SW 1271 (cell line): ENCODE measurements at regions not wholly inside any gene's neighbourhood (a gene's known extent, or its start where the extent isn't known, plus 50 kb on each side); places are given as distances from the start of the nearest gene placed in this dataset.
"Not testable (repeated sequence)": the region's sequence is repeated elsewhere in the genome, so short reads cannot be mapped to it uniquely, and the experiment has no call there.

Experiments
- DNase-seq, 2 experiments: peaks; one replicate each; lab custom pipeline; 2025; lab: John Stamatoyannopoulos, UW

- no peak for DNase-seq
Measured at GRCh38 chr20:7171911-7172310, 404.4 kb downstream of the BMP2 start.

- no peak for DNase-seq
Measured at GRCh38 chr20:7174554-7174953, 407.1 kb downstream of the BMP2 start.

DNA sequence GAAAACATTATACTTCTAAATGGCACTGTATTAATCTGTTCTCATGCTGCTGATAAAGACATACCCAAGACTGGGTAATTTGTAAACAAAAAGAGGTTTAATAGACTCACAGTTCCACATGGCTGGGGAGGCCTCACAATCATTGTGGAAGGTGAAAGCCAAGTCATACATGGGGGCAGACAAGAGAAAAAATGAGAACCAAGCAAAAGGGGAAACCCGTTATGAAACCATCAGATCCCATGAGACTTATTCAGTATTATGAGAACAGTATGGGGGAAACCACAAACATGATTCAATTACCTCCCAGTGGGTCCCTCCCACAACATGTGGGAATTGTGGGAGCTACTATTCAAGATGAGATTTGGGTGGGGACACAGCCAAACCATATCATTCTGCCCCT, 408.3 kb downstream of the BMP2 start:
- not testable (repeated sequence) for DNase-seq

DNA sequence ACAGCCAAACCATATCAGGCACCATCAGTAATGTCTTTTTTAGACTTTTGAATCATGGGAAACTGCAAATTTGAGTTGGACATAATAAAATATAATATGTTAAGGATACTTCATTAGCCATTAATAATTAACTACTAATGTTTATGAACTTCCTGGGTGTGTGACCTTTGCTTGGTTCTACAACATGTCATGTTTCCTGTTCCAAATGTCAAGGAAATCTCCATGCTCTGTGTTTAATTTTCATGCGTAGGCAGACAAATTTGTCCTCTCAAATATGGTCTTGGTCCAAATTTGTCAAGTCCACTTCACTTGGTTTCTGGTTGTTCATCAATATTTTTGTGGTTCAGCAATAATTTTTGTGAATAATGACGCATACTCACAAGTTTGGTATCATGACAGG, 410.5 kb downstream of the BMP2 start:
- DNase-seq: no peak

DNA sequence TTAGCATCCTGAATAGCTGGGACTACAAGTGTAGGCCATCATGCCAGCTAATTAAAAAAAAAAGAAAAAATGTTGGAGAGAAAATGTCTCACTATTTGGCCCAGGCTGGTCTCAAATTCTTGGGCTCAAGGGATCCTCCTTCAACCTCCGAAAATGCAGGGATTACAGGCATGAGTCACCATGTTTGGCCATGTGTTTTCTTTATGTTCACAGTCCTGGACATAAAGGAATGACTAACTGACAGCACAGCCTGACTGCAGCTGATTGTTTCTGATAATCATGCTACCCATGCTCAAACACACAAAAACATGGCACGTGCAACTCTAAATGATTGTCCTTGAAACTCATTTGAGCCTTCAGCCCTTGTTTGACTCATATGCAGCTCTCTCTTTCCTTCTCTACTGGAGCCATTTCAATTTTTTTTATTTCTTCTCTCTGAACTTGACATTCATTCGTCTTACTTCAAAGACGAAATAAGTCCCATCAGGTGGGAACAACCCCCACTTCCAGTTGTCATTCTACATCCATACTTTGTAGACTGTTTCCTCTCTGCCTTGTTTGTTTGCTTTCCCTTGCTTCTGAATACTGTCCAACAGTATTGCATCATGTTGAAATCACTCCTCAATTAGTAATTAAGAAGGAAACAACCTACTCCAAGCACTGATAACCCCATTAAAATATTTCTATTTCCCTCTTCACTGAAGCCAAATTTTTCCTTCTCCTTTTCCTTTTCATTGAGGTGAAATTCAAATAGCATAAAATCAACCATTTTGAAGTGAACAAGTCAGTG, 413.0 kb downstream of the BMP2 start:
- DNase-seq: no peak

DNA sequence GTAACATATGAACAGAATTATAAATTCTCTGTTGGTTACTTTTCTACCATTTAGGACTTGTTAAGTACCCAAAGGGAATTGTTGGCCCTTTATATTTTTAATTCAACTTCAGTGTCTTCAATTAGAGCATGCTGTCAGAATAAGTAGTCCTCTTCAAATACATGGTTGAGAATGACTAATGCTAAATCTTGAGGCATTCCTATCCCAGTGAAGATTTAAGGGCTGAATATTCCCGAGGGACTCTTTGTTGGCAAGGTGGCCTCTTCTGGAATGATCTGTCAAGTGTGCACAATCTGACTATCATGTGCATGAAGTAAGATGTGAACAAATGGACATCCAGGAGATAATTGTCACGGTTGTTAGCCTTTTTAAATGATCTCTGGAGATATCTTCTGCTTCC, 421.7 kb downstream of the BMP2 start:
- no peak for DNase-seq

- no peak for DNase-seq
Measured at GRCh38 chr20:7193681-7194080, 426.2 kb downstream of the BMP2 start.

GRCh38 chr20:7195704-7196103, 428.2 kb downstream of the BMP2 start:
- no peak for DNase-seq

GRCh38 chr20:7196481-7196880, 429.0 kb downstream of the BMP2 start:
- no peak for DNase-seq

GRCh38 chr20:7199861-7200260, 432.4 kb downstream of the BMP2 start:
- no peak for DNase-seq

DNA sequence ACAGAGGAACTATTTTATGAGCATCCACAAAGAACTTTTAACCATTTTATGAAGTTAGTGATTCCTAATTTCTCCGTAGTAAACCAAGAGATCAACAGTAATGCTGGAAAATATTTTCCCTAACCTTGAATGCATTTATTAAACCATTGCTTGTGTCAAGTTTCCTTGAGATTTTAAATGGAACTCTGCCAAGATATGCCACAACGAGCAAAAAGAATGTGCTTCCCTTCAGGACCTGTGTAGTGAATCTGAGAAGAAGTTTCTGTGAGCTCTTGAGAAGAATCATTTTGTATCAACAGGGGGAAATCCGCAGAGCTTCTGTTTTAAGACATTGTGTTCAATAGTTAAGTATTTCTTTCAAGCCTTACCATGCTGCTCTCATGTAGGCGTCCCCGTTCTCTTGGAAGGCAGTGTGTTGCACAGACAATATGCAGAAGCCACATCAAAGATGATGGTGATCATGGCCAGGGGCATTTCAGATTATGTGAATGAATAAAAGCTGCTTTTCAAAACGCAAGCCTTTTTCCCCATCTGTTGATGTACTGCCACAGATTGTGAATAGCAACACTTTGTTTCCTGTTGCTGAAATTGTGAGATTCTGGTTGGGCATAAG, 439.8 kb downstream of the BMP2 start:
- no peak for DNase-seq

DNA sequence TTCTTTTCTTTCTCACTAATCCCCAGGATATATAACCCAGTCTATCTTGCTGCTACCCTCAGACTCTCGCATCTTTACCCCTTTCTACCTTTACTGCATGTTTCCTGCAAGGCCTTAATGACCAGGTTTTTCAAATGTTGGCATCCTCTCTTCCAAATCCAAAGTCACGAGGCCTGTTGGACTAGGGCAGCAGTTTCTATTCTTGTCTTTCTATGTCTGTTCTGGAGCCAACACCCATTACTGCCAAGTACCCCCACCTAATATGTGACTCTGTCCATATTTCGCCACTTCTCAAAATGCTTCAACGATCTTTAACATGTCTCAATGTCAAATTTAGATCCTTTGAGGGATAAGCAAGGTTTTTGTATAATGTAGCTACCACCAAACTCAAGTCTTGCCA, 443.4 kb downstream of the BMP2 start:
- no peak for DNase-seq

- DNase-seq: no peak
Measured at GRCh38 chr20:7214081-7214740, 446.7 kb downstream of the BMP2 start.

DNA sequence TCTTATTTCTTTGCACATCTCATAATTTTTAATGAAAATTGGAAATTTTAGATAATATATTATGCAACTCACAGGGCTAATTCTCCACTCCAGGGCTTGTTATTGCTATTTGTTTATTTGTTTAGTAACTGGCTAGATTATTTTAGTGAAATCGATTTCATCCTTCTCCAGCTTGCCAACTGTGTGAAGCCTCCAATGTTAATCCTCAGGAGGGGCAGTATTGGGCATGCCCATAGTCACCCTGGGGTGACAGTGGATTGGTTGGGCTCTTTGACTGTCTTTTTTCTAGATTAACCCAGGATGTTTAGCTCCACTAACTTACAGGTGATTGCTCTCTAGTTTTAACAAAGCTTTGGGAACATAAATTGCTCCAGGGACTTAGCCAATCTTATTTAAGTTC, 450.1 kb downstream of the BMP2 start:
- no peak for DNase-seq

DNA sequence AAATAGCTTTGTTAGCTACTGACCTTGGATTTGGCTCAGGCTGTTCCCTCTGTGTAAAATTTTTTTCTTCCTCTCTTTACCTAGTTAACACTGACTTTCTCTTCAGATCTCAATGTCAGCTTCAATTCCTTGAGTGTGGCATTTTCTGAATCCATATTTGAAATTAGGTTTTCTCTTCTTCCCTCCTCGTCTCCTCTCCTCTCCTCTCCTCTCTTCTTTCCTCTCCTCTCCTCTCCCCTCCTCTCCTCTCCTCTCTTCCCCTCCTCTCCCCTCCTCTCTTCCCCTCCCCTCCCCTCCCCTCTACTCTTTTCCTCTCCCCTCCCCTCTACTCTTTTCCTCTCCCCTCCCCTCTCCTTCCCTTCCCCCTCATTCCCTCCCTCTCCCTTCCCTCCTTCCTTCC, 453.3 kb downstream of the BMP2 start:
- DNase-seq: no peak

DNA sequence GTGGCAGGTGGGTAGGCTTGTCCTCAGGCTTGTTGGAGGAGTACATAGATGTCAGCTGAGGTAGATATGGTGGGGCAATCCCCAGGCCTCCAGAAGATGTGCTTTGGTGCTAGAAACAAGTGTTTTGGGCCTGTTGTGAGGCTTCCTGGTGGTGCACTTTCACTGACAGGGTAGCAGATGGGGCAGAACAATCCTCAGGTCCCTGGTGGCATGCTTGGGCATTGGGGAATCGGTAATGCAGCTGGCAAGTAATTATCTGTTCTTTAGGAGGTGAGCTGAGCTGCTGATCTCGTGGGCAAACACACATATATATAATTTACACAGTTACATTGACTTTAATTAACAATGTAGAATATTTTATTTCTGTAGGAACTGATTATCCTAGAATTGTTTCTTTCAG, 458.7 kb downstream of the BMP2 start:
- no peak for DNase-seq

- no peak for DNase-seq
Measured at GRCh38 chr20:7231303-7231702, 463.8 kb downstream of the BMP2 start.

DNA sequence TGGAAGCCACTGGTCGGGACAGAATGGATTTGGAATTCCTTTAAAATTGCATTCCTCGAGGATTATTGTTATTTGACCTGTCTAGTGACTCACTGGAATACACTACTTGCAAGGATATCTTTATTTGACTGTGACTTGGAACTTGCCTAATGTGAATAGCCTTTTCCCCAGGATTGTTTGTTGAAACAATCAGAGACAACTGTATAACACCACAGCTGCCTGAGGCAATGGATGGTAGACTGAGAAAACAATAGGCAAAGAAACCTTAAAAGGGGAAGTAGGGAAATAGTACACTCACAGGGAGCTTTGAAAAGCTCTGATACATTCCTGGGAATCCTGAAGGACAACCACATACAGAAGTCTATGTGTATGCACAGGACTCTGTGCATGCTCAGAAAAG, 465.3 kb downstream of the BMP2 start:
- DNase-seq: no peak

DNA sequence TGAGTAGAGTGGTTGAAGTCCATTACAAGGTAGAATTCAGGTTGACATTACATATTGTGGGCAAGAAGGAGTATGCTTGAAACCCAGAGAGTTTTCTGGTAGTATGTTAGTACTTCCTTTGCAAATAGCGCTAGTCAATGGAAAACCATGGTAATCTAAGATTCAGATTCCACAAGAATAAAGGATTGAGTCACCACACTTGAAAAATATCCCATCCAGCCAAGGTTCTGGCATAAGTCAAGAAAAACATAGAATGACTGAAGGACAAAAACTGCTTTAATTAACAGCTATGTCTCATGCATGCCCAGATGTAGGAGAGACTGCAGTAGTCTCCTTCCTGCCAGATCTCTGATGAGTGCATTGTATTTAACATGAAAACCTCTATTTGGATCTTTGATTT, 469.8 kb downstream of the BMP2 start:
- no peak for DNase-seq

- no peak for DNase-seq
Measured at GRCh38 chr20:7240490-7240889, 473.0 kb downstream of the BMP2 start.

- no peak for DNase-seq
Measured at GRCh38 chr20:7248281-7249201, 481.1 kb downstream of the BMP2 start.

- no peak for DNase-seq
Measured at GRCh38 chr20:7250337-7250736, 482.9 kb downstream of the BMP2 start.
